ENCODE measurements at regions not wholly inside any gene's neighbourhood (a gene's known extent, or its start where the extent isn't known, plus 50 kb on each side); places are given as distances from the start of the nearest gene placed in this dataset.

- Histone ChIP-seq H3K27me3 (ENCODE audit: insufficient read depth, low read length) (no peaks in the 10 kb centered on the region), H3K4me3 (replicated peaks in 1 of 2; ENCODE audit: low read depth in 1 of 2, low read length in 2 of 2) (peak overlapping the region in 1 of 2 experiments; percentile 19; a peak in 1 of 4 replicates), H3K36me3 (ENCODE audit: control insufficient read depth in 1 of 2, insufficient read depth in 2 of 2, low read length in 2 of 2) (peaks cover 0 to 6% of the 10 kb centered on the region in 2 experiments; a peak in 1 of 4 replicates), H3K4me2 (ENCODE audit: low read length) (peak overlapping the region; percentile 69), H4K20me1 (ENCODE audit: insufficient read depth) (no peaks in the 10 kb centered on the region), H2AFZ (ENCODE audit: low read depth, low read length, poor library complexity, severe bottlenecking) (peak overlapping the region; percentile 32), H3K27ac (ENCODE audit: low read depth, low read length) (peak overlapping the region; percentile 68), H3K79me2 (ENCODE audit: insufficient read depth, low read length) (no peaks in the 10 kb centered on the region), H3K9me2 (ENCODE audit: insufficient read depth) (no peaks in the 10 kb centered on the region), H3K4me1 (ENCODE audit: control insufficient read depth in 1 of 2, insufficient read depth in 2 of 2, low read length in 2 of 2) (peaks cover 63 to 82% of the 10 kb centered on the region in 2 experiments), H3K9ac (ENCODE audit: low read length) (peak overlapping the region; percentile 45), H3K9me3 (ENCODE audit: control insufficient read depth in 1 of 2, insufficient read depth in 1 of 2, low read depth in 1 of 2, low read length in 2 of 2) (no peaks in the 10 kb centered on the region)
- ChIA-PET POLR2A (interaction anchor here (0.8 to 1.0 kb wide), 2 partner anchors 18 to 60 kb away, joined by 3 read pairs; no protein-coding TSS in a partner anchor), CTCF (no interaction called here), RAD21 (ENCODE audit: low non-redundant PET in 1 of 2, low total read pairs in 2 of 2, uncharacterized antibody in 2 of 2, unreplicated experiment in 2 of 2) (no interaction called here)
- BruUV-seq (replicated peaks) = TSS peak; percentile 89
- ATAC-seq = 0 out of 2 replicates have a peak, but pooled peaks have one; percentile 1
- TF ChIP-seq YY1 (IDR thresholded peaks at IDR 0.05; ENCODE audit: extremely low read depth, insufficient replicate concordance, low read depth, low read length) = no peak
- TF ChIP-seq ZBTB33 (IDR thresholded peaks at IDR 0.05; ENCODE audit: extremely low read depth, insufficient replicate concordance, low read length) = no peak
- no peak for TF ChIP-seq TCF7L2 (IDR thresholded peaks at IDR 0.05; ENCODE audit: borderline replicate concordance, extremely low read depth, insufficient read depth, insufficient read length)
- no peak for TF ChIP-seq ZNF274 (IDR thresholded peaks at IDR 0.05; ENCODE audit: low read depth, low read length)
- TF ChIP-seq ELF1 (IDR thresholded peaks at IDR 0.05; ENCODE audit: borderline replicate concordance, low read depth) = no peak
- no peak for TF ChIP-seq SIN3A (IDR thresholded peaks at IDR 0.05; ENCODE audit: low read depth)
- no peak for TF ChIP-seq RAD21 (IDR thresholded peaks at IDR 0.05; ENCODE audit: low read depth)
- no peak for TF ChIP-seq POLR2A (IDR thresholded peaks at IDR 0.05; ENCODE audit: borderline replicate concordance, extremely low read depth, insufficient read depth, insufficient read length)
- no peak for TF ChIP-seq CEBPB (IDR thresholded peaks at IDR 0.05; ENCODE audit: low read depth)
- no peak for TF ChIP-seq FOSL1 (IDR thresholded peaks at IDR 0.05; ENCODE audit: low read depth)
- TF ChIP-seq CBX3 (IDR thresholded peaks at IDR 0.05; ENCODE audit: low read depth) = no peak
- DNase-seq (ENCODE audit: low read depth, low spot score) = no peak
- intact Hi-C loops (cut with micrococcal nuclease) = no loop called here
Observed at GRCh38 chr11:27874998-27875830, 175.0 kb upstream of the BDNF start.
